Activated effector memory CD4-positive, alpha-beta T cell treated with anti-CD3 and anti-CD28 coated beads, Interleukin-2, amount 50 U/mL, for 16 hours (primary cell): ENCODE measurements at regions not wholly inside any gene's neighbourhood (a gene's known extent, or its start where the extent isn't known, plus 50 kb on each side); places are given as distances from the start of the nearest gene placed in this dataset.

Experiments
- DNase-seq: peaks from one replicate; pipeline ENCODE4 v3.0.0-alpha.2; 2020

- DNase-seq, result no peak
These were observed 196.1 kb downstream of the LY86 start for GRCh38 chr6:6784514-6785162.

DNA sequence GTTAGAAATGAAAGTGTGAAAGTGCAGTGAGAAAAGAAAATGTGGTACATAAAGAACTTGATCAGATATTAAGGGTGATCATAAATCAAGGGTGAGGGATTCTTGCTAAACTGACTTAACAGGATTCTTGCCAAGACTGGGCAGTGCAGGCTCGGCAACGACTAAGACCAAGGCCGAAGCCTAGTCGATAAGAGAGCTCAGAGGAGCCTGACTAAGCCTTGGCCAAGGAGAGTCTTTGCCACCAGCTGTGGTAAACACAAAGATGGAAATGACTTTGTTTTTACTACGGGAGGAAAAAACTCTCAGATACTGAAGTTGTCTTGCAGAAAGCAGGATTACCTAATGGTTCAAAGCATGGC is 196.6 kb downstream of the LY86 start:
- no peak for DNase-seq

GRCh38 chr6:6788394-6789032 is 200.0 kb downstream of the LY86 start:
- DNase-seq, result no peak

- DNase-seq, result no peak
These were observed 201.9 kb downstream of the LY86 start for GRCh38 chr6:6790393-6790792.

GRCh38 chr6:6790891-6791290 is 202.4 kb downstream of the LY86 start:
- DNase-seq, result no peak

GRCh38 chr6:6793388-6794250 is 205.1 kb downstream of the LY86 start:
- no peak for DNase-seq

DNA sequence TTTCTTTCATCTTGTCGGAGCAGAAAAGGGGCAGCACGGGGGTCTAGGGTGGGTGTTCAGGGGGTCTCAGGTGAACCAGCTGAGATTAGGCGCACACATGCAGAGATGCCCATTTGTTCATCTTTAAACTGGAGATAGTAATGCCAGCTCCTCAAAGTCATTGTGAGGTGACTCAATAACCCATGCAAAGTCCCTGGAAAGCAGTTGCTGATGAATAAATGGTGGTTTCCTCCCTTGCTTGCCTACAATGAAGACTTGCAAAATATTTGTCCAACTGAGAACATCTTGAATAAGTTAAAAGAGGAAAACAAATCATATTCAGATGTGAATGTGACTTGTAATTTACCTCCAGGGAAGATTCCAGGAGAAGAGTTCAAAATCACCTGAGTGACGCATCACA is 206.9 kb downstream of the LY86 start:
- no peak for DNase-seq

DNA sequence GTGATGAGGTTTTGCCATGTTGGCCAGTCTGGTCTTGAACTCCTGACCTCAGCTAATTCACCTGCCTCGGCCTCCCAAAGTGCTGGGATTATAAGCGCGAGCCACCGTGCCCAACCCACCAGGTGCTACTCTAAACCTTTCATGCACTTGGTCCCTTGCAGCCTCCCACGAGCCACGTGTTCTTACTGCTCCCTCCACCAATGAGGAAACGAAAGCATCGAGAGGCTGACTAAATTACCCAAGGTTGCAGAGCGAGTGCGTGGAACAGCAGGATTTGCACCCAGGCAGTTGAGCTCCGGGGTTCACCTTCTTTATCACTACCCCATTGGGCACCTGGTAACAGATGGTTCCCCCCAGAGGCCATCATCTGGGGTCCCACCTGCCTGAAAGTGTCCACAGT is 208.3 kb downstream of the LY86 start:
- no peak for DNase-seq

- no peak for DNase-seq
These were observed 209.9 kb downstream of the LY86 start for GRCh38 chr6:6798448-6798860.

- no peak for DNase-seq
These were observed 212.4 kb downstream of the LY86 start for GRCh38 chr6:6801005-6801335.

- no peak for DNase-seq
These were observed 213.2 kb downstream of the LY86 start for GRCh38 chr6:6801635-6802218.

DNA sequence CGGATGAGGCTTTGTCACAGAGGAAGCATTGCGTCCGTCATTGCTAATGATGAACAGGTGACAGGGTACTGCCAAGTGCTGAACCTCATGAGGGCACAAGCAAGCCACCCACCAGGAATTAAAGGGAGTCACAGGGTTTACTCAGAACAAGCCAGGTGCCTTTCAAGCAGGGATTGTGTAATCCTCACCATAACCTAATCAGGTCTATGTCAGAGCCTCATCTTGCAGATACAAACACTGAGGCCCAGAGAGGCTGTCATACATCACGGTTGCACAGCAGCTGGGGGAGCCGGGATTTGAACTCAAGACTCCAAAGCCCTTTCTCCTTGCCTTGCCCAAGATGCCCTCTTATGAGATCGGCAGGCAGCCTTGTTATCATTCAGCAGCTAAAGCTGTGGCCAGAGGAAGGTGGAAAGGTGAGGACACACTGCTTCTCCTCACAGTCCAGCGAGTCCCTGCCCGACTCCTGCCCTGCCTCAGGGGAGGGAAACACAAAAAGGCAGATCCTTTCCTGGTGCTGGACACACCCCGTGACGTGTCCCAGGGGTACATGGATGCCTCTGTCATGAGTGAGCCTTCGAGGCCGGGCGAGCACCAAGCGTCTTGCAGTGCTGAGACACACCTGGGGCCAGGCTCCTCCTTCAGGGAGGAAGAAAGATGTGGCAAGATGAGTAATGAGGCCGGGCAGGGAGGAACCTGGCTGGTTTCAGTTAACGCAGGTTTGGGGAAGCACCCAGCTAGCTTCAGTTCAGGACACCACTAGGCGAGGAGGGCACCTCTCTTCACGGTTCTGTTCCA is 214.9 kb downstream of the LY86 start:
- no peak for DNase-seq

GRCh38 chr6:6804843-6805615 is 216.5 kb downstream of the LY86 start:
- no peak for DNase-seq

- no peak for DNase-seq
These were observed 218.5 kb downstream of the LY86 start for GRCh38 chr6:6806844-6807518.

DNA sequence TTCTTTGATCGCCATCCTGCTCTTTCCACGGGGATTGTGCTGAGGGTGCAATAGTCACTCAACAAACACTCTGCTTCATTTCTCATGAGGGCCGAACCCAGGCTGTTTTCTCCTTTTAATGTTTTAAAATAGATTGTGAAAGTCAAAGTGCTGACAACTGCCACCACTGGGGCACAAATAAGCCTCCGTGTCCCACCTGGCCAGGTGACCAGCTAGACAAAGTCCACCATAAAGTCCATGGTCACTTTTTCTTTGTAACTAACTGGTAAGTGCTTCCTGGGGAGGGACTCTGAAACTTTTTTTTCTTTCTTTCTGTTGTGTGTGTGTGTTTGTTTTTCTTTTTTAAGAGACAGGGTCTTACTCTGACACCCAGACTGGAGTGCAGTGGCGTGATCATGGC is 219.8 kb downstream of the LY86 start:
- DNase-seq, result no peak

DNA sequence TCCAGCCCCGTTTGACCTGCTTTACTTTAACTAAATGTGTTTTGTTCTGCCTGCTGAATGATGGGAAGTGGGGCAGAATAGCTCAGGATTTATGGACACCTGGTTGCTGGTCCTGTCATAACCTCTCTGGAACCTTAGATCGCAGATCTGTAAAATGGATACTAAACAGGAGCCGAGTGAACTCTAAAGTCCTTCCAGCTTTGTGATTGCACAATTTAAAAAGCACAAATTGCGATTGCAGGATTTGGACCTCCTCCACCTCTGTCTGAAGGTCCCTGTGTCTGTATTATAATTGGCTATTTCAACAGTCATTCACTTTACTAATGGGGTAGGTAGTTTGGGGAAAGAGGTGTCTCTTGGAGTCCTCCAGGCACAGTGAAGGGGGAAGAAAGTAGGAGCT is 220.4 kb downstream of the LY86 start:
- DNase-seq, result no peak

DNA sequence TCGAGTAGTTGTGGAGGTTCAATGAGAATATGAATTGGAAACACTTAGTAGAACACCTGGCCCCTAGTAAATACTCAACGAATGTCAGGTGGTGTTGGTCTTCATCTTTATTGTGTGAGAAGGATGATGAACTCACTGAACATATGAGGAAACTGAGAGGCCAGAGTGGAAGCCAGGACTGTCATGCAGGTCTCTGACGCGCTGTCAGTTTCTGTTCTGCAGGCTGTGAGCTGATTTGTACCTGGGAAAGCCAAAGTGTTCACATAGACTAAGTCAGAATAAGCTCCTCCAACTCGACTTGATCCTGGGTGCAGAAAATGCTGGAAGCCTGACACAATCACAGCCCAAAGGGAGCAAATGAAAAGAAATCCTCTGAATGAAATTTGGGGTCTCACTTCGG is 222.2 kb downstream of the LY86 start:
- no peak for DNase-seq

DNA sequence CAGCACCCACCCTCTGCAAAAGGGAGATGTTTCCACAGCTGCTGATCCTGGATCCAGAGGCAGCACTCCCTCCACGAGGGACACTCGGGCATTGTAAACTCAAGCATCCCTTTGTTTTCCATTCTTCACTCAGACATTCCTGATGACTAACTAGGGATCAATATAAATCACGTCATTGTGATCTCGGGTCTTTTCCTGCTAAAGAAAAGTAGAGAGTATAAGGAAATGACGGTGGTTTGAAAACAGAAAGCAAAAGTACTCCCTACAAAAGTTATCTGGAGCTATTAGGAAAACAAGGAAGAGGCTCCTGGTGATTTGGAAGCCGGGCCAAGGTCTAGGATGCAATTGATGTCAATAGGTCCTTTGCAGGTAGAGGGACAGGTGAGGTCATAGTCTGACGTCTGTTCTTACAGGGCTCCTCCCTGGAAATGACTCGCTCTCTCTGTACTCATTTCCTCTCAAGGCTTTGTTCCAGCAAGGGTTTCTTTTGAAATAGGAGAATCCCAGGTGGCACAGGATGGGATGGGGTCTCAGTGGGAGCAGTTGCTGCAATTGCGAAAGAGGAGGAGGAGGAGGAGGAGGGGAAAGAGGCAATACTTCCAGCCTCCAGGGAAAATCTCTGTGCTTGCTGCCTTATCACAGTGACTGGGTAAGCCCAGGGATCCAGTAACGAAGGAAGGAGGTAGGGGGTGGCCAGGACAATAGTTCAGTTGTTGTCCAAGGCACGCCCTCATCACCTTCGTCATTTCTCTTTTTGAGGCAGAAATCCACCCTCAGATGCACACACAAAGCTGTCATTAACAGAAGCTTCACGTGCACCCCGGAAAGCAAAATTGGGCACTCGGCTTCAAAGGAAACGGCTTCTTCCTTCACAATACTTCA is 222.8 kb downstream of the LY86 start:
- no peak for DNase-seq

DNA sequence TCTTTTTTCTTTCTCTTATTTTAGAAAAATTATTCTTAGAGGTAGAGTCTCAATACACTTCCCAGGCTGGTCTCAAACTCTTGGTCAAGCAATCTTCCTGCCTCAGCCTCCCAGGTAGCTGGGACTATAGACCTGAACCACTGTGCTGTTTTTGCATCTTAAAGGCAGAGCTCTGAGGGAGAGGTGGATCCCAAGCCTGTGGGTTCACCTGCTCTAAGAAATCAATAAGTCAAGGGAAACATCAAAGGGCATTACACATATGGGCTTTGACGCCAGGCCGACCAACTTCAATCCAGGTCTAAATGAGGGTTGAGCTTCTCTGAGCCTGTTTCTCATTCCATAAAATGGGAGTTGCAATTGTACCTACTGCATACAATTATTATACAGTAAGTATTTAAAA is 223.9 kb downstream of the LY86 start:
- no peak for DNase-seq

- no peak for DNase-seq
These were observed 227.2 kb downstream of the LY86 start for GRCh38 chr6:6815732-6816131.

GRCh38 chr6:6816716-6817115 is 228.2 kb downstream of the LY86 start:
- no peak for DNase-seq
